ENCODE measurements at regions not wholly inside any gene's neighbourhood (a gene's known extent, or its start where the extent isn't known, plus 50 kb on each side); places are given as distances from the start of the nearest gene placed in this dataset.

DNA sequence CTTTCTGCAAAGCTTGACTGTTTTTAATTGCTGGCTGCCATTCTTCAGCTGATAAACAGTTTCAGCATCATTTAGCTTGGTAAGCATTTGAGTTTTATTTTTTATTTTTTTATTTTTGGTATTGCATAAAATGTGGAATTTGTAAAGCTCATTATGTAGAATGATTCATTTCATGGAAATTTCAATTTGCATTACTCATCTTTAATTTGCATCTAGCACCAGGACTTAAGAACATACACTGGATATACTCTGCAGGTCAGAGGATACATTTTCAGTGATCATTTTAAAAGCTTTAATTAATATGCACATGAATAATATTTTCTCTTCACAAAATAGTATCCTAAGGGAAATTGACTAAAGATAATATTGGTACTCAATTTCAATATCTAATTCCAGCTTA, 732.4 kb upstream of the BCHE start:
- TF ChIP-seq, protein P1, sequence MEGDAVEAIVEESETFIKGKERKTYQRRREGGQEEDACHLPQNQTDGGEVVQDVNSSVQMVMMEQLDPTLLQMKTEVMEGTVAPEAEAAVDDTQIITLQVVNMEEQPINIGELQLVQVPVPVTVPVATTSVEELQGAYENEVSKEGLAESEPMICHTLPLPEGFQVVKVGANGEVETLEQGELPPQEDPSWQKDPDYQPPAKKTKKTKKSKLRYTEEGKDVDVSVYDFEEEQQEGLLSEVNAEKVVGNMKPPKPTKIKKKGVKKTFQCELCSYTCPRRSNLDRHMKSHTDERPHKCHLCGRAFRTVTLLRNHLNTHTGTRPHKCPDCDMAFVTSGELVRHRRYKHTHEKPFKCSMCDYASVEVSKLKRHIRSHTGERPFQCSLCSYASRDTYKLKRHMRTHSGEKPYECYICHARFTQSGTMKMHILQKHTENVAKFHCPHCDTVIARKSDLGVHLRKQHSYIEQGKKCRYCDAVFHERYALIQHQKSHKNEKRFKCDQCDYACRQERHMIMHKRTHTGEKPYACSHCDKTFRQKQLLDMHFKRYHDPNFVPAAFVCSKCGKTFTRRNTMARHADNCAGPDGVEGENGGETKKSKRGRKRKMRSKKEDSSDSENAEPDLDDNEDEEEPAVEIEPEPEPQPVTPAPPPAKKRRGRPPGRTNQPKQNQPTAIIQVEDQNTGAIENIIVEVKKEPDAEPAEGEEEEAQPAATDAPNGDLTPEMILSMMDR (IDR thresholded peaks at IDR 0.05), result no peak
- no peak for TF ChIP-seq POLR2A (IDR thresholded peaks at IDR 0.05)

All from breast epithelium (tissue), 3 donors.